SK-N-MC (cell line): ENCODE measurements at regions not wholly inside any gene's neighbourhood (a gene's known extent, or its start where the extent isn't known, plus 50 kb on each side); places are given as distances from the start of the nearest gene placed in this dataset.

Experiments
- DNase-seq: peaks from one replicate; pipeline ENCODE4 v3.0.0-alpha.2; 2011; ENCODE audit warnings: low read depth, low spot score
- H3K27ac ChIP-seq: fragments of 200-600 bp; sonication (generic); 2 replicates; pipeline ENCODE4 v1.5.1; 2016; ENCODE audit warnings: mixed run types
- H3K36me3 ChIP-seq: fragments of 200-600 bp; sonication (generic); 2 replicates; pipeline ENCODE4 v1.6.1; 2017; ENCODE audit warnings: antibody characterized with exemption, low read length, mixed read lengths; ENCODE audit not compliant: insufficient read depth
- H3K4me3 ChIP-seq: fragments of 200-600 bp; sonication (generic); 2 replicates; pipeline ENCODE4 v1.5.1; 2016
- H3K9ac ChIP-seq: fragments of 200-600 bp; sonication (generic); 2 replicates; pipeline ENCODE4 v1.8.0; 2017; ENCODE audit warnings: mixed run types, mixed read lengths; ENCODE audit not compliant: insufficient read length
- H3K9me3 ChIP-seq: fragments of 200-600 bp; sonication (generic); 2 replicates; pipeline ENCODE4 v1.6.1; 2017; ENCODE audit warnings: low read depth, mild to moderate bottlenecking, antibody characterized with exemption, low read length, moderate library complexity, mixed read lengths
- EZH2 ChIP-seq: fragments of 200-600 bp; sonication (generic); IDR thresholded peaks from one replicate; pipeline ENCODE4 v1.6.1; 2017; ENCODE audit warnings: antibody characterized with exemption
- FOXP2 ChIP-seq: optimal IDR thresholded peaks from 2 replicates; pipeline ENCODE3; 2011; ENCODE audit warnings: mild to moderate bottlenecking, moderate library complexity; ENCODE audit not compliant: insufficient read depth; ENCODE audit errors: extremely low read length, control extremely low read depth
- POLR2AphosphoS5 ChIP-seq: IDR thresholded peaks from 2 replicates; pipeline ENCODE4 v1.6.1; 2012; ENCODE audit warnings: mild to moderate bottlenecking, low read depth, low read length, borderline replicate concordance

DNA sequence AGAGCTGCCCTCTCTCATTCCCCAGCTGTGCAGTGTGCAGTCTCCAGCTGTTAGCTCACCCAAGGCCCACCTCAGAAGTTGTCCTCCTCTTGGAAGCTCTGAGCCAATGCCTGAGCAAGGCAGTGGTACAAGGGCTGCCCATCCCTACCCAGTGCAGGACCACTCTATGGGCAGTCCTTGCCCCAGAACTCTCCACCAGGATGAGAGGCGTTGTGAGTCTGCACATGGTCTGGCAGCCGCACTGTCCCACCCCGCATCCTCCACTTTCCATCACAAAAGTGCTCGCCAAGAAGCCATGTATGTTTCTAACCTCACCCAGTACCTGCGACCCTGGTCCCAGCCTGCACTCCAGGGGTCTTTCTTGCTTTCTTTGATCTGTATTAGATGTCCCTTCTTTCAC is 175.1 kb upstream of the PMEPA1 start:
- Histone ChIP-seq H3K4me3 (no peak overlapping the region), H3K27ac (no peak overlapping the region), H3K36me3 (no peaks in the 10 kb centered on the region), H3K9me3 (no peaks in the 10 kb centered on the region), H3K9ac (no peak overlapping the region)
- no peak for TF ChIP-seq EZH2
- no peak for TF ChIP-seq FOXP2
- no peak for TF ChIP-seq POLR2AphosphoS5
- no peak for DNase-seq

DNA sequence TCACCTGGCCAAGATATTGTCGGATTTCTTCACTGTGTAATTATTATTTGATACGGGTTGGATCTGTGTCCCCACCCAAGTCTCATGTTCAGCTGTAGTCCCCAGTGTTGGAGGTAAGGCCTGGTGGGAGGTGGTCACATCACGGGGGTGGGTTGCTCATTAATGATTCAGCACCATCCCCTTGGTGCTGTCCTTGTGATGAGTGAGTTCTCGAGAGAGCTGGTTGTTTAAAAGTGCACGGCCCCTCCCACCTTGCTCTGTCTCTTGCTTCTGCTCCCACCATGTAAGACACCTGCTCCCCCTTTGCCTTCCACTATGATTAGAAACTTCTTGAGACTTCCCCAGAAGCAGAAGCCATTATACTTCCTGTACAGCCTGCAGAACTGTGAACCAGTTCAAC is 173.9 kb upstream of the PMEPA1 start:
- DNase-seq, result no peak
- Histone ChIP-seq H3K9ac (no peak overlapping the region), H3K9me3 (no peaks in the 10 kb centered on the region), H3K27ac (no peak overlapping the region), H3K36me3 (no peaks in the 10 kb centered on the region), H3K4me3 (no peak overlapping the region)
- TF ChIP-seq FOXP2, result no peak

DNA sequence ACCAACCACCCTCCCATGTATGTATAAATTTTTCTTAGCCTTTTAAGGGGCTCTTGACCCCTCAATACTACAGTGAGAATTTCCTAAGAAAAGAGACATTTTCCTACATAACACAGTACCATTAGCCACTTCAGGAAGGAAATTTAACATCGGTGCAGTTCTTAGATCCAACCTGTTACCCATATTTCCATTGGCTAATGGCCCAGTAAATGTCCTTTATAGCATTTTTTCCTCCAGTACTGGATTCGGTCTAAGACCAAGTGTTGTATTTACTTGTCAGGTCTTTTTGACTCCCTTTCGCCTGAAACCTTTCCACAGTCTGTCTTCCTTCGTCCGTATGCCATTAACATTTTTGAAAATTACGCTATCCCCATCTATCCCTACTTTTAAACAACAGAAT is 173.4 kb upstream of the PMEPA1 start:
- DNase-seq, result no peak
- no peaks in the 10 kb centered on the region for H3K36me3 ChIP-seq
- H3K4me3 ChIP-seq, result no peak overlapping the region
- H3K27ac ChIP-seq, result no peak overlapping the region
- no peaks in the 10 kb centered on the region for H3K9me3 ChIP-seq
- TF ChIP-seq EZH2 (no peak), POLR2AphosphoS5 (no peak), FOXP2 (no peak)
- H3K9ac ChIP-seq, result no peak overlapping the region

DNA sequence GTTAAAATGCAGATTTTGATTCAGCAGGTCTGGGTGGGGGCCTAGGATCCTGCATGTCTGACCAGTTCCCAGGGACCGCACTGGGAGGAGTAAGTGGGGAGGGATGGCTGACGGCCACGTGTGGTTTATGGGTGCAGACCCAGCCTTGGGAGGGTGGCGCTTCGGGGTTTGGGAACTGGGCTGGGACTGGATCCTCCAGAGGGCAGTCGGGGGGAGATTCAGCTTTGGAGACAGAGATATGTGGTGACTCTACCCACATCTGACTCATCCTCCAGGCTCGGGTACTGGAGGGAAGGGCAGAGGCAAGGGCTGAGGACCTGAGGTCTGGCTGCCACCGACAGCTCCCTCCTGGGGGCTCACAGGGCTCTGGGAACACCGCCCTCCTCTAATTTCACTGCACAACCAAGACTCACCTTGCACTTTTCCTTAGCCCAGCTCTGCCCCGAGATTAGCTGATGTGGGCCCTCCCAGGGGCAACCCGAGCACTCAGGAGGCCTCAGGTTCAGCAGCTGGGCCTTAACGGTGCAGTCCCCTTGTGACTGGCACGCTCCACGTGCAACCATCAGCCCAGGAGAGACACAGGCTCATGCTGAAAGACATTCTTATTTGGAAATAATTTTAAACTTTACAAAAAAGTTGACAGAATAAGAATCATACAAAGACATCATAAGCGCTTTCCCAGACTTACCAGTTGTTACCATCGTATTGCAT is 172.8 kb upstream of the PMEPA1 start:
- no peaks in the 10 kb centered on the region for H3K9me3 ChIP-seq
- no peak overlapping the region for H3K4me3 ChIP-seq
- no peak for TF ChIP-seq FOXP2
- no peak for TF ChIP-seq EZH2
- TF ChIP-seq POLR2AphosphoS5, result no peak
- no peak overlapping the region for H3K27ac ChIP-seq
- H3K9ac ChIP-seq, result no peak overlapping the region
- no peak for DNase-seq
- H3K36me3 ChIP-seq, result no peaks in the 10 kb centered on the region

DNA sequence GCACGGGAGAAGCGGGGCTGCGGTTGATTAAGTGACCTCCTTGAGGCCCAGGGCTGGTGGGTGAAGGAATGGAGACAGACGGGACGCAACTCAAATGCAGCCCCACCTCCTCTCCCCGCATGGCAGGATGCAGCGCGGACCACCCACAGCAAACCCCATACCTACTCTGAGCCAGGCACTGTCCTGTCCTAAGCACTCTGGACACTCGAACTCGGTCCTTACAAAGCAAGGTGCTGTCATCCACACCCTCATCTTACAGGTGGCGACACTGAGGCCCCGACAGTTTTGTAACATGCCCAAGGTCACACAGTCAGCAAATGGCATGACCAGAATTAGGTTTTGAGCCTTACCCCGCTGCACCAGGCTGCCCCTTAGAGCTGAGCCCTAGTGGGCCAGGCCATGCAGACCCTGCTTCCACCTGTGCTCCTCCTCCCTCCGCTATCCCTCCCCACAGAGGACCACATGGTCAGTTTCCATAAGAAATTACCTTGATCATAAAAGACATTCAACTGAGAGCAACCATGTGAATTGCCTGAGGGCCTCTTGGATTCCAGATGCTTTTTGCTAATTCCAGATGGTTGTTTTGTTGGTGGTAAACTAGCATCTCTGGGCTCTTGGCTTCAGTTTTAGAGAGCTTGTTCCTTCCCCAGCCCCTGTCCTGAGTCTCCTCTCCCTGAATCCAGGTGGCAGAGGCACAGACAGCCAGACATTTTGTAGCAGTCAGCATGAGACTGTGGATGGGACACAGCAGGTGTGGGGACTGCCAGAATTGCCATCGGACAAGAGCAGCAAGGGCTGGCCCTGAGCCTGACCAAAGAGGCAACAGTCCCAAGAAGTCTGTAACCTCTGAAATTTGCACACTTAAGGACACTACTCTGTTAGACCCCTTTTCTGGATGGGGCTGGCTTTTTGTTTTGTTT is 171.9 kb upstream of the PMEPA1 start:
- TF ChIP-seq FOXP2, result no peak

GRCh38 chr20:57880571-57880892 is 170.7 kb upstream of the PMEPA1 start:
- Histone ChIP-seq H3K9ac (peak overlapping the region; percentile 65), H3K9me3 (no peaks in the 10 kb centered on the region), H3K27ac (peak overlapping the region; percentile 96), H3K36me3 (no peaks in the 10 kb centered on the region), H3K4me3 (peak overlapping the region; percentile 69)
- DNase-seq, result no peak
- TF ChIP-seq EZH2, result no peak
- TF ChIP-seq FOXP2, result no peak
- TF ChIP-seq POLR2AphosphoS5, result no peak

More for the DNA sequence above, 171.9 kb upstream of the PMEPA1 start:
- no peaks in the 10 kb centered on the region for H3K36me3 ChIP-seq
- no peak overlapping the region for H3K4me3 ChIP-seq
- no peak overlapping the region for H3K27ac ChIP-seq
- no peaks in the 10 kb centered on the region for H3K9me3 ChIP-seq
- peak; percentile 20 for DNase-seq
- H3K9ac ChIP-seq, result no peak overlapping the region

GRCh38 chr20:57879779-57880570 is 170.2 kb upstream of the PMEPA1 start:
- H3K36me3 ChIP-seq, result no peaks in the 10 kb centered on the region
- peak overlapping the region; percentile 65 for H3K9ac ChIP-seq
- no peak for DNase-seq
- H3K4me3 ChIP-seq, result peak overlapping the region; percentile 69
- H3K9me3 ChIP-seq, result no peaks in the 10 kb centered on the region
- peak overlapping the region; percentile 96 for H3K27ac ChIP-seq
- TF ChIP-seq FOXP2, result no peak
- TF ChIP-seq POLR2AphosphoS5, result no peak
- no peak for TF ChIP-seq EZH2

DNA sequence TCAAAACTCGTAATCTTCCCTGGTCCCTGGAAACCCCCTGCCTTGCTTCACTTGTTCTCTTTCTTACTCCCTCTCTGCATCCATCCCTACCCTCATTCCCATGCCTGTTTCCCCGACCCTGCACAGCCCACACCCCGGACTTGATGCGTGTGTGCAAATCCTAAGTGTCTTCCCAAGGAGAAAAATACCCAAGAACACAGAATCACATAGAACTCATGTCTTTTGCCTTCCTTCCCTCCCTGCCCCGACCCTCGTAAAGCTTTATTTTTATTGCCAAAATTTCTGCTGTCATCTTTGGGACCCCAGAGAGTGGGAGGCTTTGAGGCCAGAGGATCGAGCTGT is 169.6 kb upstream of the PMEPA1 start:
- H3K27ac ChIP-seq, result peak overlapping the region; percentile 96
- peak overlapping the region; percentile 65 for H3K9ac ChIP-seq
- no peaks in the 10 kb centered on the region for H3K9me3 ChIP-seq
- H3K36me3 ChIP-seq, result no peaks in the 10 kb centered on the region
- peak overlapping the region; percentile 69 for H3K4me3 ChIP-seq
- no peak for DNase-seq
- TF ChIP-seq POLR2AphosphoS5, result no peak
